Fibroblast of the aortic adventitia (primary cell): ENCODE measurements at regions not wholly inside any gene's neighbourhood (a gene's known extent, or its start where the extent isn't known, plus 50 kb on each side); places are given as distances from the start of the nearest gene placed in this dataset.

ENCODE experiments used
- DNase-seq: peaks from one replicate; pipeline ENCODE4 v3.0.0-alpha.2; 2010; ENCODE audit warnings: low read depth
- H3K4me3 ChIP-seq: 2 replicates; pipeline ENCODE4 v1.5.1; 2011; ENCODE audit warnings: low read depth, mild to moderate bottlenecking, control low read depth, low read length, moderate library complexity
- TF ChIP-seq, protein P1 (sequence below): IDR thresholded peaks from 2 replicates; pipeline ENCODE4 v1.5.1; 2011; ENCODE audit warnings: mild to moderate bottlenecking, low read length, control low read depth, inconsistent platforms; ENCODE audit not compliant: insufficient read depth

DNA sequence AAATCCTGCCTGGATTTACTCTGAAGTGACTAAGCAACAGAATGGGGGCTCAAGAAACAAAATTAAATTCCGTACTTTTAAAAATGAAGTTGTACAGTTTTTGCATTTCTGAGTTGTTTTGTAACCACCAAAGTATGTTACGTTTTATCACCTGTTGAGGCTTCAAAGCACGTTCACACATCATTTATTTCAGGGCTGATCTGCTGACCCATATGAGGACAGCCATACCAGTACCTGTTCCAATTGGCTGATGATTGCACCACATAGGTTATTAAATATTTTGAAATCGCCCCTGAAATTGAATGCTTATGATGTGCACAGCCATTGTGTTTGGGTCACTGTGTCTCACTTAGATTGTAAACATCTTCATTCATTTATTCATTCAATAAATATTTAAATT lies 72.0 kb upstream of the FLT1 start:
- TF ChIP-seq, protein P1, sequence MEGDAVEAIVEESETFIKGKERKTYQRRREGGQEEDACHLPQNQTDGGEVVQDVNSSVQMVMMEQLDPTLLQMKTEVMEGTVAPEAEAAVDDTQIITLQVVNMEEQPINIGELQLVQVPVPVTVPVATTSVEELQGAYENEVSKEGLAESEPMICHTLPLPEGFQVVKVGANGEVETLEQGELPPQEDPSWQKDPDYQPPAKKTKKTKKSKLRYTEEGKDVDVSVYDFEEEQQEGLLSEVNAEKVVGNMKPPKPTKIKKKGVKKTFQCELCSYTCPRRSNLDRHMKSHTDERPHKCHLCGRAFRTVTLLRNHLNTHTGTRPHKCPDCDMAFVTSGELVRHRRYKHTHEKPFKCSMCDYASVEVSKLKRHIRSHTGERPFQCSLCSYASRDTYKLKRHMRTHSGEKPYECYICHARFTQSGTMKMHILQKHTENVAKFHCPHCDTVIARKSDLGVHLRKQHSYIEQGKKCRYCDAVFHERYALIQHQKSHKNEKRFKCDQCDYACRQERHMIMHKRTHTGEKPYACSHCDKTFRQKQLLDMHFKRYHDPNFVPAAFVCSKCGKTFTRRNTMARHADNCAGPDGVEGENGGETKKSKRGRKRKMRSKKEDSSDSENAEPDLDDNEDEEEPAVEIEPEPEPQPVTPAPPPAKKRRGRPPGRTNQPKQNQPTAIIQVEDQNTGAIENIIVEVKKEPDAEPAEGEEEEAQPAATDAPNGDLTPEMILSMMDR = no peak
- no peak overlapping the region for H3K4me3 ChIP-seq
- DNase-seq = no peak

DNA sequence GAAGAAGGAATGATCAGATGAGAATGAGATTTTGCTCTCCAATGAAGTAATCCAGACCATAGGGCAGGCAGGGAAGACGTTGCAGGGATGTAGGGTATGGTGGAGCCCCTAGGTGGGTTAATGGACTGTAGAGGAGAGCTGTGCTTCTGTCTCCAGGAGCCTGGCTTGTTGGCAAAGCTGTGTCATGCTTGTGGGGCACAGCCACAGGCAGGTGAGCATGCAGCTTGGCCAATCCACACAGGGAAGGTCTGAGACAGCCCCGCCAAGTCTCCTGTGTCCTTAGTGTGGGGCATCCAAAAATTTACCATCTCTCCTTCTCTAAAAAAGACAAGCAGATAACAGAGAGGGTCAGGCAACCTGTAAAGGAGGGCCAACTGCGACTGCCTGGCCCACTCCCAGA lies 71.4 kb upstream of the FLT1 start:
- no peak overlapping the region for H3K4me3 ChIP-seq
- no peak for DNase-seq
- TF ChIP-seq, protein P1 = no peak

DNA sequence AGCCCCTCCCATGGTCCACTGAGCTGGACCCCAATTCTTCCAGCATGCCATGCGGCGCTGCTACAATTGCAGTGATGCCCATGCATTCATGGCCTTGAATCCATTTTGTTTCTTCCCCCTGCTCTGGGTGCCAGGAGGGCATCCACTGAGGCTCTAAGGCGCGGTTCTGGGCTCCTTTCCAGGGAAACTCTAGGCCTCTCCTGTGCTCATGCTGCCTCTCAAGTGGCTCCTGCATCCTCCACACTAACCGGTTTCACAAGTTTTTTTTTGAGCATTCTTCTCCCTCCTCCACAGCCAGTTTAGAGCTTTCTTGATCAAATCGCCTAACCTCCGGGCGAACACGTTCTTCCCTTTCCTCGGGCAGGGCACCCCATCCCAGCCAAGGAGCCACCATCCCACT lies 69.1 kb upstream of the FLT1 start:
- DNase-seq = no peak

DNA sequence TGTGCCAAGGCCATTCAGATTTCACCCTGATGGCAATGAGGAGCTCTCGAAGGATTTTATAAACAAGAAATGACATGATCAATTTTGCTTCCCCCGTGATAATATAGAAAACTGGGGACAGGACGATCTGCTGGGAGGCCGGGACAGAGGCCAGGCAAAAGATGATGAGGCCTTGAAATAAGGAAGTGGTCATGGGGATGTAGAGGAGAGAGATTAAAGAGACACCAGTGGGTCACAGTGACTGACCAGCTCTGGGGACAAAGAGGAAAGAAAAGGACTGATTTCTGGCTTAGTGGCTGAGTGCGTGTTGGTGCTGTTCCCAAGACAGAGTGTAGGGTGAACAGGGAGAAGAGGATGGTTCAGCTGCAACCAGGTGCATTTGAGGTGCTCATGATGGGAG lies 68.7 kb upstream of the FLT1 start:
- no peak overlapping the region for H3K4me3 ChIP-seq
- DNase-seq = no peak
- TF ChIP-seq, protein P1 = no peak

More for the DNA sequence above, 69.1 kb upstream of the FLT1 start:
- no peak overlapping the region for H3K4me3 ChIP-seq
- TF ChIP-seq, protein P1 = no peak

DNA sequence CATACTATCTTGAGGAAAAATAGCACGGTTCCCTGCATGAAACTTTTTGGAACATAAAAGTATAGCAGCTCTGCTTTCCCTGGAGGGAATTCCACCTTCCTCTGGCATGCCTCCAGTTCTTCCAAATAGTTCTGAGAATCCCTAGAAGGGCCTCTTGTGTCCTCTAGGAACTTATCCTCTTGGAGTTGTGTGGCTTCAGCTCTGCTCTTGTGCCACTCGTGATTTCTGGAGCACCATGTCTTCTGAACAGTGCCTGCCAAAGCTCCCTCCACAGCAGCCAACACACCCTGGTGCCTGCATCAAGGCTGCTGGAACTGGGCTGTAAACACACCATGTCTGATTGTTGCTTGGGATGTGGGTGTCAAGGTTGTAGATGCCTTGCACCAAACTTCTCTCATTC lies 65.7 kb upstream of the FLT1 start:
- TF ChIP-seq, protein P1 = no peak
- no peak overlapping the region for H3K4me3 ChIP-seq
- DNase-seq = no peak

DNA sequence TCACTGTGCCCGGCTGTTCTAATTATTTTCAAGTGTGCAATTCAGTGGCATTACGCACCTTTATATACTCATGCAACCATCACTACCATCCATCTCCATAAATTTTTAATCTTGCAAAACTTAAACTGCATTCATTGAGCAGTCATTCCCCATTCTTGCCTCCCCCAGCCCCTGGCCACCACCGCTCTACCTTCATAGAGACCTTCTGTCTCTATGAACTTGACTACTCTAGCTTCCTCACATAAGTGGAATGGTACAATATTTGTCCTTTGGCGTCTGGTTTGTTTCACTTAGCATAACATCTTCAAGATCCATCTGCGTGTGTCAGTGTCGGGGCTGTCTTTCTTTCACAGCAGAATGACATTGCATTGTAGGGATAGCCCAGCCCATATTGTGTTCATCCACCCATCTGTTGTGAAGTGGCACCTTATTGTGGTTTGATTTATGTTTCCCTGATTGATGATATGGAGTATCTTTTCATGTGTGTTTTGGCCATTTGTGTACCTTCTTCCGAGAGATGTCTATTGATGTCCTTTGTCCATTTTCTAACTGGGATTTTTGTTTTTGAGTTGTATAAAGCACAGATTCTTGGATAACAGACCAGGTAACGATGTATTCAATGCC lies 64.8 kb upstream of the FLT1 start:
- no peak overlapping the region for H3K4me3 ChIP-seq
- TF ChIP-seq, protein P1 = no peak
- no peak for DNase-seq

DNA sequence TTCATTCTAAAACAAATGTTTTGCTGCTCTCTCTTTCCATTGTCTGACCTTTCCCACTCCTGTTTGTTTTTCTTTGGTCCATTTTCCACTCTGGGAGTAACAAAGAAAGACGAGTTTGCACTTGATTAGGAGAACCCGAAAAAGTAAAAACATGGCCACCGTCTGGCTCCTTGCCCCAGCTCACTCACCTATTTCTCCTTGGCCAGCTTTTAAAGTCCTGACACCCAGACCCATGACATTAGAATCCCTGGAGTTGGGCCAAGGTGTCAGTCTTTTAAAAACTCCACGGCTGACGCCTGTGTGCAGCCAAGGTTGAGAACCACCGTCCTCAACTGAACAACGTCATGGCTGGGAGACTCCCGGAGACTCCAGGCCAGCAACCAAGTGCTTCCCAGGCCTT lies 63.6 kb upstream of the FLT1 start:
- TF ChIP-seq, protein P1 = no peak
- DNase-seq = no peak
- H3K4me3 ChIP-seq = no peak overlapping the region
